Osteocyte (in vitro differentiated cells): ENCODE measurements at regions not wholly inside any gene's neighbourhood (a gene's known extent, or its start where the extent isn't known, plus 50 kb on each side); places are given as distances from the start of the nearest gene placed in this dataset.
A peak's percentile ranks its signal among the peaks of the same experiment; 100 is the strongest.

Source experiments
- DNase-seq: peaks from one replicate; pipeline ENCODE4 v3.0.0; 2021; ENCODE audit warnings: mixed read lengths; ENCODE audit not compliant: unreplicated experiment; ENCODE audit errors: extremely low spot score
- H3K27ac Mint-ChIP-seq: one replicate; pipeline ENCODE4 v1.8.0; 2021; ENCODE audit warnings: mild to moderate bottlenecking, mixed read lengths; ENCODE audit not compliant: unreplicated experiment
- H3K27me3 Mint-ChIP-seq: one replicate; pipeline ENCODE4 v1.8.0; 2021; ENCODE audit warnings: mixed read lengths; ENCODE audit not compliant: unreplicated experiment
- H3K36me3 Mint-ChIP-seq: one replicate; pipeline ENCODE4 v1.8.0; 2021; ENCODE audit warnings: mixed read lengths; ENCODE audit not compliant: unreplicated experiment
- H3K4me1 Mint-ChIP-seq: one replicate; pipeline ENCODE4 v1.8.0; 2021; ENCODE audit warnings: mixed read lengths; ENCODE audit not compliant: unreplicated experiment
- H3K4me3 Mint-ChIP-seq: one replicate; pipeline ENCODE4 v1.8.0; 2021; ENCODE audit warnings: mild to moderate bottlenecking, moderate library complexity, mixed read lengths; ENCODE audit not compliant: unreplicated experiment
- H3K9me3 Mint-ChIP-seq: one replicate; pipeline ENCODE4 v1.8.0; 2021; ENCODE audit warnings: mixed read lengths; ENCODE audit not compliant: unreplicated experiment
- TF ChIP-seq, protein P1 (sequence below): fragments of 200-600 bp; sonication (generic); IDR thresholded peaks from 2 replicates; pipeline ENCODE4 v1.5.0; 2021; ENCODE audit warnings: antibody characterized with exemption, mild to moderate bottlenecking, moderate library complexity

DNA sequence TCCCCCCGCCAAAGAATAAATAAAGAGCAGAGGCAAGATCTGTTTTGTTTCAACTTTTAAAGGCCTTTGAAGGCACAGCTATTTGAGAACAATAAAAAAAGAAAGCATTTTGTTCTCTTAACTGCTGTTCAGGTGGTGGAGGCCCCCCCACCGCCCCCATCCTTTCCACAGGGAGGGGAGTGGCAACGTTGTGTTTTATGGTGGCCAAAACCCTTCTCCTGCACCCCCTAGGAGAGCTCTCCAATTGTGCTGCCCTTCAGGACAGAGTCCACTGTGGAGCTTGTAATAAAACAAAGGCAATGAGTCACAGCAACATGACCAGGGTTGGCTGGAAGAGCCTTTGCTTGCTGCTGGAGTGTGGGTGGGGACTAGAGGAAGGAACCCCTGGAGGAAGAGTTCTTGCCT, 987.9 kb downstream of the KCNMA1 start:
- peaks cover 13% of the 10 kb centered on the region for H3K4me1 Mint-ChIP-seq
- TF ChIP-seq, protein P1, sequence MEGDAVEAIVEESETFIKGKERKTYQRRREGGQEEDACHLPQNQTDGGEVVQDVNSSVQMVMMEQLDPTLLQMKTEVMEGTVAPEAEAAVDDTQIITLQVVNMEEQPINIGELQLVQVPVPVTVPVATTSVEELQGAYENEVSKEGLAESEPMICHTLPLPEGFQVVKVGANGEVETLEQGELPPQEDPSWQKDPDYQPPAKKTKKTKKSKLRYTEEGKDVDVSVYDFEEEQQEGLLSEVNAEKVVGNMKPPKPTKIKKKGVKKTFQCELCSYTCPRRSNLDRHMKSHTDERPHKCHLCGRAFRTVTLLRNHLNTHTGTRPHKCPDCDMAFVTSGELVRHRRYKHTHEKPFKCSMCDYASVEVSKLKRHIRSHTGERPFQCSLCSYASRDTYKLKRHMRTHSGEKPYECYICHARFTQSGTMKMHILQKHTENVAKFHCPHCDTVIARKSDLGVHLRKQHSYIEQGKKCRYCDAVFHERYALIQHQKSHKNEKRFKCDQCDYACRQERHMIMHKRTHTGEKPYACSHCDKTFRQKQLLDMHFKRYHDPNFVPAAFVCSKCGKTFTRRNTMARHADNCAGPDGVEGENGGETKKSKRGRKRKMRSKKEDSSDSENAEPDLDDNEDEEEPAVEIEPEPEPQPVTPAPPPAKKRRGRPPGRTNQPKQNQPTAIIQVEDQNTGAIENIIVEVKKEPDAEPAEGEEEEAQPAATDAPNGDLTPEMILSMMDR: no peak
- peaks cover 8% of the 10 kb centered on the region for H3K9me3 Mint-ChIP-seq
- no peak for DNase-seq
- no peak overlapping the region for H3K4me3 Mint-ChIP-seq
- H3K36me3 Mint-ChIP-seq: peaks cover 3% of the 10 kb centered on the region
- no peaks in the 10 kb centered on the region for H3K27me3 Mint-ChIP-seq
- peak overlapping the region; percentile 52 for H3K27ac Mint-ChIP-seq

DNA sequence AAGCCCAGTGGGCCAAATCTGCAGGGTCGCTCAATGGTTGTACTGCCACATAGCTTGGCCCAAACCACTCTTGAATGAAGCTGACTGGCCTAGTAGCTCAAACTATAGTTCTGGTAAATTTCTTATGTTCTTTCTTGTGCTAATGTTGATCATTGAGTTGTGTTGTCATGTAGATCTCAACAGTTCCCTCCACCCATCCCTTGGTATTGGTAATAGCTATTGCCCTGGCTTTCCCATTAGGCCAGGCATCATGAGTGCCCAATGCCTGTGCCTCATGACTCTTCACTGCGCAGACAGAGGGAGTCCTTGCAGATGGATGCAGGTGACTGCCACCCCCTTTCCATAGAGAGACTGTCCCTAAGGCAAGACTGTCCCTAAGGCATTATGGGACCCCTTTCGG, 988.4 kb downstream of the KCNMA1 start:
- TF ChIP-seq, protein P1: no peak
- peaks cover 3% of the 10 kb centered on the region for H3K36me3 Mint-ChIP-seq
- H3K27me3 Mint-ChIP-seq: no peaks in the 10 kb centered on the region
- DNase-seq: no peak
- H3K9me3 Mint-ChIP-seq: peaks cover 8% of the 10 kb centered on the region
- H3K4me3 Mint-ChIP-seq: no peak overlapping the region
- peaks cover 13% of the 10 kb centered on the region for H3K4me1 Mint-ChIP-seq
- H3K27ac Mint-ChIP-seq: peak overlapping the region; percentile 52

DNA sequence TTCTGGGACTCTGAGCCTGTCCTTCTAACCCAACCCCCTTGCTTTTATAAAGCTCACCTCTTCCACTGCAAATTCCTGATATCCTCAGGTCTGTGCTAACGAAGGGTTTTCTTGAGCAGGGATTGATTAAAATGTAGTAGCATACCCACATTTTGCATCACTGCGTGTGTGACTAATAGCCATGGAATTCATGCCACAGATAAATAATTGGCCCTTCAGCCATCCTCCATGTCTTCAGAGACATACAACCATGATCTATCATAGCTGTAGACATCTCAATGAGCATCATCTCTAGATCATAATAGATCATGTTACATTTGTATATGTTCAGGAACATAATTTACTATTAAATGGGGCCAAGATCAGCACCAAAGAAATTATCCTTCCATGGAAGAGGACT, 990.3 kb downstream of the KCNMA1 start:
- no peaks in the 10 kb centered on the region for H3K27me3 Mint-ChIP-seq
- H3K36me3 Mint-ChIP-seq: no peaks in the 10 kb centered on the region
- no peaks in the 10 kb centered on the region for H3K9me3 Mint-ChIP-seq
- no peak for DNase-seq
- TF ChIP-seq, protein P1: no peak
- H3K4me1 Mint-ChIP-seq: peaks cover 13% of the 10 kb centered on the region
- H3K27ac Mint-ChIP-seq: no peak overlapping the region
- no peak overlapping the region for H3K4me3 Mint-ChIP-seq

DNA sequence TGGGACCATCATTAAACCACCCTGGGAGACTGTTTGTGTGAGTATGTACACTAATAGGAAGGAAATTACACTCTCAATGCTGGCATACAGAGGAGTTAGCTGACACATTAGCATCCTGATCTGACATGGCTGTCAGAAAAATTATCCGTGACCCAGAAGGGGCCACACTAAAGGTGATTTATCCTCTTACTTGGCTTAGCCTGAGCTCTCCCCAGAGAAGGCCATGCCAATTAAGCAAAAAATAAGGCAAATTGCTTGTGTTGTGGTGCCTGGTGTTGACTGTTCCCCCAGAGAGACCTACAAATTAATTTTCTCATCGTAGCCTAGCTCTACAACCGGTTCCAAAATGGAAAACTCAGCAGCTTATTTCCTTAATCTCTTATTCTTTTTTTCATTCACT, 992.3 kb downstream of the KCNMA1 start:
- Mint-ChIP-seq H3K4me1 (peaks cover 13% of the 10 kb centered on the region), H3K36me3 (no peaks in the 10 kb centered on the region), H3K4me3 (no peak overlapping the region), H3K9me3 (no peaks in the 10 kb centered on the region), H3K27ac (no peak overlapping the region), H3K27me3 (no peaks in the 10 kb centered on the region)
- no peak for DNase-seq
- TF ChIP-seq, protein P1: no peak

DNA sequence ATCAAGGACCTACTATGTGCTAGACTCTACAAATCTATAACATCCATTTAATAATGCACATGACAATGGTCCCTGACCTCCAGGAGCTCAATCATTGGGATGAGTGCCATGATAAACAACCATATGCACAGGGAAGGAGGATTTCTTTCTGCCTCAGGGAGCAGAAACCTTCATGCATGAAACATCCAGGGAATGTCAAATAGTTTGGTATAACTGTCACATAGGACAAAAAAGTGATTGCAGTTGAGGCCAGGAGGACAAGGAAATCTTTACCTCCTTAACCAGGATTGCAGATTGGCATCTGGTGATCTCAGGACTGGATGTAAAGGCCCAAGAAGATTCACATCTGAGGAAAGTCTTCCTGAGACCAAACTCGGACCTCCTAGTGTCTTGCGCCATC, 993.1 kb downstream of the KCNMA1 start:
- TF ChIP-seq, protein P1: no peak
- Mint-ChIP-seq H3K27ac (no peak overlapping the region), H3K27me3 (no peaks in the 10 kb centered on the region), H3K36me3 (no peaks in the 10 kb centered on the region), H3K4me3 (no peak overlapping the region), H3K9me3 (no peaks in the 10 kb centered on the region), H3K4me1 (peaks cover 5% of the 10 kb centered on the region)
- no peak for DNase-seq
